GM12873 (cell line): ENCODE measurements at regions not wholly inside any gene's neighbourhood (a gene's known extent, or its start where the extent isn't known, plus 50 kb on each side); places are given as distances from the start of the nearest gene placed in this dataset.

ENCODE experiments used
- CTCF ChIP-seq: IDR thresholded peaks from 2 replicates; pipeline ENCODE4 v1.5.1; 2012; ENCODE audit warnings: low read depth, mild to moderate bottlenecking, moderate library complexity, low read length, control low read depth; ENCODE audit not compliant: insufficient read depth; ENCODE audit errors: missing control alignments

DNA sequence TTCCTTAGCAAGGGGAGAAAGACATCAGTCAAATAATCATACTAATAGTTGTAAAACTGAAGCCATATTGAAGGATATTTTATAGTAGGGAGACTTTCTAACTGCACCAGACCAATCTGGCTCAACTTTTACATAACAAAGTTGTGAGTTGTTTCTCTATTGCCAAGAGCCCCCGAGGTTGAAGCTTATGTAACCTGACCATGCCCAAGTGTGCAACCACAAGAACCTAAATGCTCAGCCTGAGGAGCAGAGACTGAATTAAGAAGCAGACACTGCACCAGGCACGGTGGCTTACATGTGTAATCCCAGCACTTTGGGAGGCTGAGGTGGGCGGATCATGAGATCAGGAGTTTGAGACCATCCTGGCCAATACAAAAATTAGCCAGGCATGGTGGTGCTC, 77.3 kb upstream of the ARMC3 start:
- no peak for TF ChIP-seq CTCF

DNA sequence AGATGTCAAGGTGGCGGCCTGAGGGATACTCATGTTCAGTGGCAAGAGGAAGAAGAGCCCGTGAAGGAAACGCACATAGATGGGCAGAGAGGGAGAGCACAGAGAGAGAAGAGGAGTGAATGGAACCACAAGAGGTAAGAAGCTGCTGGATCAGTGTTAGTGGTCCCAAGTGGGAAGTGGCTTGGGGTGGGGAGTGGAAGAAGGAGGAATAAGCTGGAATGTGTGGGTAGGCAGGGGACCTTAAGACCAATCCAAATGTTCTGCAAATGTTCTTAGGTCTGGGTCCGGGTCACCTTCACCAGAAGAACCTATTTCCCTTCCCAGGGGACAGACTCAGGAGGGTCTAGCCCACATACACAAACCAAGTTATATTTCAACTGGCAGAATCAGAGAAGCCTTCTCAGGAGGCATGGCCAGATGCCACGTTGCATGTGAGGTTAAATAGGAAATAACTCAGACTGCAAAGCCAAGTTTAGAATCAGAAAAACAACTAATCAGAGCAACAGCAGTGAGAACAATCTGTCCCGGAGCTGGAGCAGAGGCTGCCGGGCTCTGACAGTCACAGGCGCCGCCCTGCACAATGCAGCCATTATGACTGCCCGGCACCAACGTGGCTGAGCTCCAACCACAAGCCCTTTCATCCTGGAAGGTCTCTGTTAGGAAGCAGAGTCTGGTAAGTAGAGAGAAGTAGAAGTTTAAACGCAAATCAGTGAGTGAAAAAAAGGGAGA, 78.6 kb upstream of the ARMC3 start:
- no peak for TF ChIP-seq CTCF

DNA sequence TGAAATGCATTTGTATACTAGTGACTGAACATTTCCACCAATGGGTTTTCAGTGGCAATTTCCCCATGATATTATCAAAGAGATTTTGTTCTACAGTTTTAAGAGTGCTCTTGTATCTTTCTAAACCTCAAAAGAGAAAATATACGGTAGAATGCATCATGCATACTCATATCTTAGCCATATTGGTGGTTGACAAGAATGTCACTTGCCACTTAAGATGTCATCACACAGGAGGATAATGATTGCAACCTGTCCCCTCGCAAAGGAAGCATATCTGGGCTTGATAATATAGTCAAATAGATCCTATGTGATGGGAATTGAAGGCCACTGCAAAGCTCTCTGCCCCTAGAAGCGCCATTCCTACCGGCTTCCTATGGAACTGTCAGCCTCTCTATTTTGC, 79.3 kb upstream of the ARMC3 start:
- TF ChIP-seq CTCF = no peak

DNA sequence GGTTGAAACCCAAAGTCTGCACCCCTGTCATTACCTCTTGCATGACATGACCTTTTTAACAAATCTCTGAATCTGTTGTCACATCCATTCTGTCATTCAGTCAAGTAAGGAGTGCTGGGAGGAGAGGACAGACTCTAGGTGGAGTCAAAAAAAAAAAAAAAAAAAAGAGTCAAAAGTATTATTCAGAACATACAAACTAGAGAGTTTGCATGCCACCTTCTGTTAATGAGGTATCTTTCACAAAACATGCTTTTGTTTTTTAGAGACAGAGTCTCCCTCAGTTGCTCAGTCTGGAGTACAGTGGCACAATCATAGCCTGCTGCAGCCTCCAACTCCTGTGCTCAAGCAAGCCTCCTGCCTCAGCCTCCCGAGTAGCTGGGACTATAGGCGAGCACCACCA, 81.6 kb upstream of the ARMC3 start:
- TF ChIP-seq CTCF = no peak

DNA sequence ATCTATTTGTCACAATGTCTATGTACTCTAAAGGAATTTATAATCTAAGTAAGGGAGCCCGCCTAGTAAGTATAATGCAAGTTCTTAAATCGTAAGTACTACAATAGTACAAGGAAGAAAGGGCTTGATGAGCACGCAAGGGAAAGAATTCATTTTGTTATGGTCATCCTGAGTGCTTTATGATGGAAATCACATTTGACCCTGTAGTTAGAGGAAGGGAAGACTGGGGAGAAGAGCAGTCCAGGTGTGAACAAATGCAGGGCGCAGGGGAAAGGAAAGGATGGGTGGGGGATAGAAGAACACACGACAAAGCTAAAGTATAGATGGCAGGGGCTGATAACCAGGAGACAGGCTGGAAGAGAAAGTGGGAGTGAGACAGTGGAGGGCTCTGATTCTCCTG, 88.2 kb upstream of the ARMC3 start:
- TF ChIP-seq CTCF = no peak

DNA sequence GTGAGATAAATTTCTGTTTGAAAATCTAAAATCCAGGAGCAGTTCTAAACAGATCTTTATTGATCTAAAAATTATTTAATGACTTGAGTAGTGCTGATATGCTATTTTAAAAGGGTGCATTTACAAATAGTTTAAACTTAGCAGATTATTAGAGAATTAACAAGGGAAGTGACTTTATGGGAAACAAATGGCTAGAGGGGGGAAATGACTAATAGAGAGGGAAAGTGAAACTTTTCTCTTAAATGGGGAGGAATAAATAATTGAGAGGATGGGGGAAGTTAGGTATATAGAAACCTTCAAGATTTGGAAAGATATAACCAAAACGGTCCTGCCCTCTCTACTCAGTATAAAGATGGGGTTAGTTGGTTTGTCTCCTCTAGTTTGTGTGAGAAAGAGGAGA, 90.1 kb upstream of the ARMC3 start:
- TF ChIP-seq CTCF = no peak

- no peak for TF ChIP-seq CTCF
Measured at GRCh38 chr10:22837351-22837750, 90.5 kb upstream of the ARMC3 start.

DNA sequence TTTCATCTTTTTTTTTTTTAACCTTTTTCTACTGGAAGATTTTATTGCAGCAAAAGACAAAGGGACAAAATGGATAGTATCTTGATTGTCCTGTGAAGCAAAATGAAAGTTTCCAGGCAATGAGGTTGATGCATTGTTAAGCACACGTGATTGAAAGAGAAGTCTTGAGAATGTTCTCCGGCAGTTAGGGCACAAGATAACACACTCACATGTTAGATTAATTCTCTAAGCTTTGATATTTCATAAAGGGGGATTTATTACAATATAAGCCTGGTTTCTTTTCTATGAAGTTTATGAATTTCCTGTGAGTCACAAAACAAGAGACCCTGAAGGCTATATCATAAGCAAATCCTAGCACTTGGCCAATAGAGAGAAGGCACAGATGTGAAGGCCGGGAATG, 93.4 kb upstream of the ARMC3 start:
- no peak for TF ChIP-seq CTCF
